Body of pancreas (tissue), 4 donors: ENCODE measurements at regions not wholly inside any gene's neighbourhood (a gene's known extent, or its start where the extent isn't known, plus 50 kb on each side); places are given as distances from the start of the nearest gene placed in this dataset.

Experiments
- POLR2A ChIP-seq, 3 donors: fragments of 450-650 bp; IDR thresholded peaks; one replicate each; pipeline ENCODE4 v1.6.1; 2016; ENCODE audit warnings: antibody characterized with exemption in 3 of 3, mild to moderate bottlenecking in 2 of 3
- TF ChIP-seq, protein P1 (sequence below), 7 experiments: fragments of 450-650 bp in 4 of 7; fragments of 200-600 bp in 3 of 7; sonication (generic) in 3 of 7; IDR thresholded peaks; one replicate each; pipeline ENCODE4 v1.5.1; 2016 to 2019; ENCODE audit warnings: antibody characterized with exemption in 7 of 7

DNA sequence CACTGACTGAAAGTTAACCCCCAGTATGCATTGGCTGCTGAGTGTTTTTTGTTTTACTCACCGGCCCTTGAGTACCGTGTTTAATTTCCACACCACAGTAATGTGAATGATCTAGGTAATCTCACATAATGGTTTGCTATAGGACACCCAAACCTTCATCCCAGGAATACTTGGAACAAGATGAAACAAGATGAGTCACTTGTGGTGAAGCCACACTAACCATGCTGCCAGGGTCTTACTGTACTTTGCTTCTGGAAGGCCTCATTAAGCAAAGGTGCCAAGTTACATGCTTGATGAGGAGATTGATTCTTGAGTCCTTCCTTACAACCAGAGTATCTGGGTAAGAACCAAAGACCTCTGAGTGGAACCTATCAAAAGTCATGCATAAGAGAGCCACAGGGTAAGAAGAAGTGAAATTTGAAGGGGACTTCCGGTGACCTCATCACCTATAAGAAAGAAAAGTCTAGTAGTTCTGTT, 163.3 kb downstream of the NRIP1 start:
- TF ChIP-seq, protein P1, sequence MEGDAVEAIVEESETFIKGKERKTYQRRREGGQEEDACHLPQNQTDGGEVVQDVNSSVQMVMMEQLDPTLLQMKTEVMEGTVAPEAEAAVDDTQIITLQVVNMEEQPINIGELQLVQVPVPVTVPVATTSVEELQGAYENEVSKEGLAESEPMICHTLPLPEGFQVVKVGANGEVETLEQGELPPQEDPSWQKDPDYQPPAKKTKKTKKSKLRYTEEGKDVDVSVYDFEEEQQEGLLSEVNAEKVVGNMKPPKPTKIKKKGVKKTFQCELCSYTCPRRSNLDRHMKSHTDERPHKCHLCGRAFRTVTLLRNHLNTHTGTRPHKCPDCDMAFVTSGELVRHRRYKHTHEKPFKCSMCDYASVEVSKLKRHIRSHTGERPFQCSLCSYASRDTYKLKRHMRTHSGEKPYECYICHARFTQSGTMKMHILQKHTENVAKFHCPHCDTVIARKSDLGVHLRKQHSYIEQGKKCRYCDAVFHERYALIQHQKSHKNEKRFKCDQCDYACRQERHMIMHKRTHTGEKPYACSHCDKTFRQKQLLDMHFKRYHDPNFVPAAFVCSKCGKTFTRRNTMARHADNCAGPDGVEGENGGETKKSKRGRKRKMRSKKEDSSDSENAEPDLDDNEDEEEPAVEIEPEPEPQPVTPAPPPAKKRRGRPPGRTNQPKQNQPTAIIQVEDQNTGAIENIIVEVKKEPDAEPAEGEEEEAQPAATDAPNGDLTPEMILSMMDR (IDR thresholded peaks at IDR 0.05): no peak
- TF ChIP-seq POLR2A (IDR thresholded peaks at IDR 0.05): no peak
